ENCODE measurements at regions not wholly inside any gene's neighbourhood (a gene's known extent, or its start where the extent isn't known, plus 50 kb on each side); places are given as distances from the start of the nearest gene placed in this dataset.

GRCh38 chr18:26697186-26697884 lies 149.0 kb upstream of the KCTD1 start:
- no peak for DNase-seq

GRCh38 chr18:26696786-26697185 lies 148.4 kb upstream of the KCTD1 start:
- no peak for DNase-seq

DNA sequence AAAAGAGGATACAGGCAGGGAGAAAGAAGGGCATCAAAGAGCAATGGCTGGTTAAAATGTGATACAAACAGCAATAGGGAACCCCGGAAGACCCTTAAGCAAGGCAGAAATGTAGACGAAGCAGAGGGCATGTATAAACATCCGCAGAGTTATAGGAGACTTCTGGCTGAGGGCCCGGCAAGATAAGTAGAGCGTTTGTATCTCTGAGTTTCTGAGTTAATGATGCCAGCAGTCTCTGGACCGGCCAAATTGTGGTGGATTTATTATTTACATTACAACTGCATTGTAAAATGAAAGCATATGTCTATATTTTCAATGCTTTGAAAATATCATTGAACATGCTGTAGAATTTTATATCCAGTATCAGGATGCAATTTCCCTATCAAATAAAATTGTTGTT lies 148.0 kb upstream of the KCTD1 start:
- DNase-seq, result no peak

GRCh38 chr18:26689226-26689879 lies 141.0 kb upstream of the KCTD1 start:
- DNase-seq, result no peak

GRCh38 chr18:26686532-26686931 lies 138.2 kb upstream of the KCTD1 start:
- no peak for DNase-seq

DNA sequence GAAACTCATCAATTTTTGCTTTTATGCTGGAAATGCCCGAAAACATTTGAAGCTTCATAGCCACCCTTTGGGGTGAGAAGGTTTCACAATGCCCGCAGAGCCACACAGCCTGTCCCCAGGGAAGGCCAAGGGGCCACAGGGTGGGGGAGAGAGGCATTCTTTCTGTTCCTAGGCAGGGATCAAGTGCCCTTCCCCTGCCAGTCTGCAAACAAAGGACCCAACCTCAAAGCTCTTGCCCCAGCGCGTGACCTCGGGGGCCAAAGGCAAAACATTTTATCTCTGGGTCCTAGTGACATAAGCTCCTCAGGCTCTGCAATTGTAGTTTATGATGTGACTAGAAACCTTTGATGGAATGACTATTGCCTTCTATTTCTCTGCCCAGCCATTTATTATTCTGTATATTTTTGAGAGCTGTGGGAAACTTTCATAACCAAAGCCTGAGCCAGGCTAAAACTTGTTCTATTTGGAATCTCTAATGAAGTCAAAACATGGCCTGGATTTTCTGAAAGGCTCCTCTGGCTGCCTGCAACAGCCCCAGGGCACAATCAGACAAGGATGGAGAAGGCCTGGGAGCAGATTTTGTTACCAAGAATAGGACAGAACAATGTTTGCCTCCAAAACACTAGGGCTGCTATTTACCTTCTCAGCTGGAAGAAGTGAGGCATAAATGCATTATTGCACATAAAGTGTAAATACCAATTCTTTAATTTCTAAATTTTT lies 137.2 kb upstream of the KCTD1 start:
- DNase-seq, result no peak

- DNase-seq, result no peak
Measured at GRCh38 chr18:26677957-26678356, 129.6 kb upstream of the KCTD1 start.

GRCh38 chr18:26667046-26667445 lies 118.7 kb upstream of the KCTD1 start:
- DNase-seq, result no peak

DNA sequence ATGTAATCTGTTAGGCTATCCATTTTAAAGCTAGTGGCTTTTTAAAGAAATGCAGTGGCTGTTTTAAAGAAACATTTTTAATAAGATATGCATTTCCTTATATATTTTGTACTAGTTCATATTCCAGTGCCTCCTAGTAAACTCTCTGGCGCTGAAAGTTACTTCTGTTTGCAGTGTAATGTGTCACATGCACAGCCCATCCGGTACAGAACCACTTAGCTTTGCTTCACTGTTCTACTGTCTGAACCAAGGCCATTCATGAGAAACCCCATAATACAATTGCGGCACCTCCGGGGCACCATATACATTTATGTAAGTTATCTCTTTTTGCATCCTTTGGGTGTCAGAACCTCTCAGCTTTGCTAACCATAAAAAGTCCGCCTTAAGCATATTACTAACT lies 114.6 kb upstream of the KCTD1 start:
- no peak for DNase-seq

DNA sequence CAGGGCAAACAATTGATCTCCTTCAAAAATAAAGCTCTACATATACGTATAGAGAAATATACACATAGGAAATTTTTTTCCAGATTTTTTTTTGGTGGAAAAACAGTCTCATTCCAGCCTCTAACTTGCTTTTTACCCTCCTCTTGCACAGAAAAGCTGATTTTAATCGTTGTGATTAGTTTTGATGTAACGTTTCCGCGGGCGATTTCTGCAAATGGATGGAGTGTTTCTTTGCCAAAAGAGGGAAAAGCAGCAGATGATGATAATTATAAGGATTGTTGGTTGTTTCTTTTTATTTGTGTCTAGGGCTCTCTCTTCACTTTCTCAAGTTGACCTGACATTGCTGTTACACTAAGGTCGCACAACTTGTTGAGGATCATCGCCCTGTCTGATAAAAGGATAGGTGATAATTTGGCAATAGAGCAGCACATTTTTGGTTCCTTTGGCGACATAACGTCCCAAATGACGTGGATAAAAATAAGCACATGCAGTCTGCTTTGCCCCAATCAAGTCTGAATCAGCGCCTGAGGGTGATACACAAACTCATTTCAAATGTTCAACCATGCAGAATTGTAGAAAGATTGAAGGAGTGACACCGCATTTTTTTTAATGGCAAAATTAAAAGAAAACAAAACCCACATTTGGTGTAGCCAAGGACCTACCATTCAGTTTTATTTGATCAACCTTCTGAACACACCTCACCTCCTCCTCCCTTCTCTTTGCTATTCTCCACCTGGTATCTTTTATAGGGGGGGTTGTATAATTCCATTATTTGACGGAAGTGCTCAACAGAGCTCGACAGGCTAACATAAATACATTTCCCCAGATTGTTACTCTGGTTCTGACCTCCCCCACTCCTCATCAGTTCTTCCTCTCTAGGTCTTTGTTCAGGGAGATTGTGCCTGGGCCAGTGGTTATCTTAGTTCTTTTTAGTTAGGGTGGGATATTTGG lies 109.6 kb upstream of the KCTD1 start:
- no peak for DNase-seq

DNA sequence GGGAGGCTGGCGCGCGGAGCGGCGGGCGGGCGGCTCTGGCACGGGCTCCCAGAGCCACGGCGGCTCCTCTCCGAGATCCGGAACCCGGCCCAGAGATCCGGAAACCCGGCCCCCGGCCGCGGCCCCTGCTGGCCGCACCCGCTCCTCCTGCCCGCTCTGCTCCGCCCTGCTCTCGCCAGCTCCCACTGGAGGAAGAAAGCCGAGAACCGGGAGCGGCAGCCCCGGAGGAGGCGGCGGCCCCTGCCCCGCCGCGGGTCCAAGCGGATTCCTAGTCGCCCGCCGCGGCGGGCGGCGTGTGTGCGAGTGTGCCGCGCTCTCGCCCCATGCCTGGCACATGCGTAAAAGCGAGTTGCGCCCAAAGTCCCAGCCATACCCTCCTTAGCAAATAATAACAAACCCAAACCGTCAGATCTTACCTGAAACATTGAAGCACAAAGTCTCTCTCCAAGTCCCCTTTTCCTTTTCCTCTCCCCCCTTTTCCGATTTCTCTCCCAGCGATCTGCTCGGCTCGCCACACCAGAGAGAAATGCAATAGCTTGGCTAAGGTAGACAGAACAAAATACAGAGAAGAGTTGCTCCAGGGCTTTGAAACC lies 108.7 kb upstream of the KCTD1 start:
- DNase-seq, result peak in 1 of 2 donors; percentile 3

GRCh38 chr18:26656431-26656943 lies 108.1 kb upstream of the KCTD1 start:
- DNase-seq, result no peak

GRCh38 chr18:26655525-26656430 lies 107.4 kb upstream of the KCTD1 start:
- no peak for DNase-seq

- no peak for DNase-seq
Measured at GRCh38 chr18:26654616-26655524, 106.5 kb upstream of the KCTD1 start.

DNA sequence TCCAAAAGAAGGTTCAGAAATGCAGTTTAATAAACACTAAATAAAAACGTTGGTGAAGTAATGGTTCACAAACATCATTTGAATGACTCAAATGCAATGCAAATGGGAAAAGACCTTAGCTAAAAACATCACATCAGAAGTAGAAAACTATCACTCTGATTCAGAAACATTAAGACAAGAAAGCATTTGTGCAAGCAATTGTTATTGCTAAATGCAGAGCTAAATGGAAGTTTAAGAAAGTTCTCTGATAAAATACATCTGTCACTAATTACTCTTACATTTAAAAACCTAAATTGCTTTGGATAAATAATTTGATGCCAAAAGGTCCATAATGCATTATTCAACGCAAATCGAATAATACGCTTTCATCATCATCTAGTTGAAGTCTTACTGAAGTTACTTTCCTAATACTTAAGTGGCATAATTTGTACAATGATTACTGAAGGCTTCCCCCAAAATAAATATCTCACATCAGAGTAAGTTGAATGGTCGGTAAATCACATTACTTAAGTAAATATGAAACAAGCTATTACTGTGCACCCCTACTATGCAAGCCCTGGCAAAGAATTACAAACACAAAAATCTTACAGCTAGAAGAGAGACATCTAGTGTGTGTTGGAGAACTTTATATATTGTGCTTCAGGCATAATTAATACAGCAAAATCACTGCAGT lies 105.7 kb upstream of the KCTD1 start:
- no peak for DNase-seq

- no peak for DNase-seq
Measured at GRCh38 chr18:26652501-26652900, 104.1 kb upstream of the KCTD1 start.

DNA sequence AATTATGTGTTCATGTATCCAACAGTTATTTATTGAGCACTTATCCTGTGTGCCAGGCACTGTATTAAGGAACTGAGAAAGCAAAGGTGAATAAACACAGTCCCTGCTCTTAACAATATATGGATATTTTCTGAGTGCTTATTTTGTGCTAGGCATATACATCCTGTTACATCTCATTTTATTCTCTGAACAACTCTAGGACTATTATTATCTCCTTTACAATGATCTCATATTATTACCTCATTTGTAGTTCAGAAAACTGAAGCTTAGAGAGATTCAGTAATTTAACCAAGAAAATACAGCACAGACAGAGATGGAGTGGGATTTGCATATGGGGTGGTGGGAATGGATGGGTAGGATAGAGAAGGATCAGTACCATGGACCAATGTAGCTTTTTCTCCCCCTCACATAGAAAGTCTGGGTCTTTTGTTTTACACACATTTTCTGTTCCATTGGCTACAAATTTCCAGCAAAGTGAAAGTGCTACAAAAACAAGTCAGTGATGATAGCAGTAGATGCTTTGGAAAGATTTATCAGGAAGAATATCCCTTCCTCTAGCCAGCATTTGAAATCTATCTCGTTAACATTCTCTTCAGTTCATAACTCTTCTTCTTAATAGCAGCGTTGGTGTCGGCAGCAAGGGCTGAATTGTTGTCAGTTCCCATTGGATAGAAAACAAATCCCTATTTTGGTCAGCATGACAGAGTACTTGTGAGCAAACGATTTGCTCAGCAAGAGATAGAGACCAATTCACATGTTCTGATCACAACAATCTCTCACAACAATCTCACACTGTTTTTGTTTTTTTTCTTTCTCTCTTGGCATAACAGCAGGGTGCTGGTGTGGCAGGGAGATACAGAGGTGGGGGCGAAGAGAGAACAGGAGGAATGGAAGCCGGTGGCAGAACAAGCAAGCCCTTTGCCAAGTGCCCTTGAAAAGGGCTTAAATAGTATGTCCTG lies 102.2 kb upstream of the KCTD1 start:
- DNase-seq, result no peak

DNA sequence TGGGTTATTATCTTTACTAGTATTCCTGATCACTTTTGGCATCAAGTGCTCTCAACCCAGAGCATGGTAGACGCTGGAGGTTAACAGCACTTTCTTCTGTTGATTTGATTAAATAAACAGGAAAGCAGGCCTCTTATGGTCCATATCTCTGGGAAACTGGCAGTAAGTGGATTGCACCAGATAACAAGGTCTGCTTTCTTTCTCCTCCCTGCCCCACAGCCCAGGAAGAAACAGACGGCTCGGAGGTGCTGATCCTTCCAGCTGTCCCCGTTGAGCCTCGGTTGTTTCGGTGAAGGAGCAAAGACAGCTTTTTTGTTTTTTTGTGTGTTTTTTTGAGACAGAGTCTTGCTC lies 100.8 kb upstream of the KCTD1 start:
- DNase-seq, result no peak
